ENCODE measurements at regions not wholly inside any gene's neighbourhood (a gene's known extent, or its start where the extent isn't known, plus 50 kb on each side); places are given as distances from the start of the nearest gene placed in this dataset.

- CTCF ChIA-PET: interaction anchor here (0.8 kb wide), 1 partner anchor 12 kb away, joined by 3 read pairs; no protein-coding TSS in a partner anchor
- no peaks in the 10 kb centered on the region for H3K36me3 ChIP-seq (replicated peaks in 1 of 2; ENCODE audit: control insufficient read depth in 1 of 2, insufficient read depth in 2 of 2, low read length in 1 of 2)
- H3K27me3 ChIP-seq (ENCODE audit: insufficient read depth): no peaks in the 10 kb centered on the region
- no peak overlapping the region for H3K27ac ChIP-seq (ENCODE audit: low read depth in 2 of 2, low read length in 1 of 2)
- no peak overlapping the region for H2AFZ ChIP-seq (ENCODE audit: low read depth)
- no peak overlapping the region for H3K4me2 ChIP-seq
- TF ChIP-seq POLR2AphosphoS5 (IDR thresholded peaks at IDR 0.05; ENCODE audit: low read depth, low read length) (no peak), YY1 (IDR thresholded peaks at IDR 0.05; ENCODE audit: low read depth) (no peak), CHD2 (IDR thresholded peaks at IDR 0.05; ENCODE audit: low read length, partially characterized antibody) (no peak), NRF1 (IDR thresholded peaks at IDR 0.05; ENCODE audit: low read depth, low read length) (no peak), IRF3 (IDR thresholded peaks at IDR 0.05; ENCODE audit: low read depth, low read length) (no peak)
- H4K20me1 ChIP-seq (ENCODE audit: insufficient read depth): no peaks in the 10 kb centered on the region
- H3K79me2 ChIP-seq (ENCODE audit: insufficient read depth): no peaks in the 10 kb centered on the region
- no peaks in the 10 kb centered on the region for H3K4me1 ChIP-seq (ENCODE audit: control insufficient read depth in 1 of 2, insufficient read depth in 2 of 2, low read depth in 1 of 2, low read length in 1 of 2)
- no peaks in the 10 kb centered on the region for H3K9me2 ChIP-seq
- no peak overlapping the region for H3K4me3 ChIP-seq (ENCODE audit: low read depth in 2 of 2, low read length in 1 of 2)
- no peak overlapping the region for H3K9ac ChIP-seq
- no peaks in the 10 kb centered on the region for H3F3A ChIP-seq (replicated peaks; ENCODE audit: insufficient read depth)
- H3K9me3 ChIP-seq: no peaks in the 10 kb centered on the region
- DNase-seq: no peak
- 6% methylated on average over 1 of the region's 1 CpG for WGBS (ENCODE audit: low lambda C conversion rate)
- POLR2A ChIA-PET: no interaction called here
Measured at GRCh38 chr6:62903266-62903665, 308.0 kb upstream of the FKBP1C start.

- Histone ChIP-seq H3K9me2 (no peaks in the 10 kb centered on the region), H3K4me2 (no peak overlapping the region), H3K9me3 (no peaks in the 10 kb centered on the region), H3K27ac (ENCODE audit: low read depth in 2 of 2, low read length in 1 of 2) (no peak overlapping the region), H4K20me1 (ENCODE audit: insufficient read depth) (no peaks in the 10 kb centered on the region), H3K4me3 (ENCODE audit: low read depth in 2 of 2, low read length in 1 of 2) (no peak overlapping the region), H3K36me3 (replicated peaks in 1 of 2; ENCODE audit: control insufficient read depth in 1 of 2, insufficient read depth in 2 of 2, low read length in 1 of 2) (no peaks in the 10 kb centered on the region), H3K4me1 (ENCODE audit: control insufficient read depth in 1 of 2, insufficient read depth in 2 of 2, low read depth in 1 of 2, low read length in 1 of 2) (no peaks in the 10 kb centered on the region), H3K27me3 (ENCODE audit: insufficient read depth) (no peaks in the 10 kb centered on the region), H3F3A (replicated peaks; ENCODE audit: insufficient read depth) (no peaks in the 10 kb centered on the region), H3K79me2 (ENCODE audit: insufficient read depth) (no peaks in the 10 kb centered on the region), H2AFZ (ENCODE audit: low read depth) (no peak overlapping the region), H3K9ac (no peak overlapping the region)
- POLR2A ChIA-PET: no interaction called here
- no peak for DNase-seq
- 18% methylated on average over 4 of the region's 5 CpGs for WGBS (ENCODE audit: low lambda C conversion rate)
- CTCF ChIA-PET: no interaction called here
- TF ChIP-seq TEAD4 (IDR thresholded peaks at IDR 0.05; ENCODE audit: borderline replicate concordance, insufficient read depth) (no peak), MAX (IDR thresholded peaks at IDR 0.05; ENCODE audit: low read depth) (no peak), EZH2phosphoT487 (IDR thresholded peaks at IDR 0.05; ENCODE audit: borderline replicate concordance, low read depth) (no peak), TCF12 (IDR thresholded peaks at IDR 0.05) (no peak), JUND (IDR thresholded peaks at IDR 0.05) (no peak), GATA2 (CRISPR knock-in tag; IDR thresholded peaks at IDR 0.05) (no peak), RCOR1 (IDR thresholded peaks at IDR 0.05; ENCODE audit: low read length) (no peak), USF2 (IDR thresholded peaks at IDR 0.05; ENCODE audit: borderline replicate concordance, low read depth, low read length) (no peak), NRF1 (IDR thresholded peaks at IDR 0.05; ENCODE audit: low read depth, low read length) (no peak), IRF3 (IDR thresholded peaks at IDR 0.05; ENCODE audit: low read depth, low read length) (no peak), PBX3 (IDR thresholded peaks at IDR 0.05) (no peak), RFX5 (IDR thresholded peaks at IDR 0.05; ENCODE audit: low read length) (no peak)
Measured at GRCh38 chr6:62904687-62905086, 306.6 kb upstream of the FKBP1C start.

Data from SK-N-SH (cell line).